CD4-positive, alpha-beta memory T cell (primary cell): ENCODE measurements at regions not wholly inside any gene's neighbourhood (a gene's known extent, or its start where the extent isn't known, plus 50 kb on each side); places are given as distances from the start of the nearest gene placed in this dataset.
"Not testable (repeated sequence)": the region's sequence is repeated elsewhere in the genome, so short reads cannot be mapped to it uniquely, and the experiment has no call there.

Experiments used
- CTCF ChIA-PET: fragments of 350-600 bp; sonication (Branson Sonifier 250); formaldehyde crosslinking; loops from one replicate; lab custom pipeline; 2021; ENCODE audit warnings: inconsistent platforms; ENCODE audit not compliant: partially characterized antibody; lab: Charles Lee
- POLR2A ChIA-PET: fragments of 350-600 bp; sonication (Branson Sonifier 250); formaldehyde crosslinking; loops from one replicate; lab custom pipeline; 2021; ENCODE audit not compliant: partially characterized antibody; lab: Charles Lee
- DNase-seq, 5 donors: peaks; one replicate each; pipeline versions ENCODE4 v3.0.0 to v3.0.0-alpha.2; 2020 to 2022; ENCODE audit warnings: mixed read lengths in 1 of 5
- H3K27ac ChIP-seq: one replicate; pipeline ENCODE4 v1.7.0; 2013; ENCODE audit warnings: low read depth, low read length
- H3K27me3 ChIP-seq: 2 replicates; pipeline ENCODE4 v1.7.0; 2013; ENCODE audit warnings: mild to moderate bottlenecking, low read length, moderate library complexity; ENCODE audit not compliant: insufficient read depth
- H3K36me3 ChIP-seq: 2 replicates; pipeline ENCODE4 v1.7.0; 2013; ENCODE audit warnings: mild to moderate bottlenecking, low read length, moderate library complexity; ENCODE audit not compliant: insufficient read depth
- H3K4me1 ChIP-seq: 2 replicates; pipeline ENCODE4 v1.7.0; 2013; ENCODE audit warnings: mild to moderate bottlenecking, low read length, moderate library complexity; ENCODE audit not compliant: insufficient read depth
- H3K4me3 ChIP-seq, 2 donors: one replicate each; pipeline ENCODE4 v1.7.0; 2013; ENCODE audit warnings: low read length in 2 of 2, mild to moderate bottlenecking in 1 of 2
- H3K9me3 ChIP-seq, 2 donors: one replicate each; pipeline ENCODE4 v1.7.0; 2013; ENCODE audit warnings: low read length in 2 of 2, control low read depth in 1 of 2; ENCODE audit not compliant: control insufficient read depth in 1 of 2
- H3K27ac Mint-ChIP-seq, 7 donors: one replicate each; pipeline ENCODE4 v1.8.0; 2020 to 2021; ENCODE audit warnings: mixed read lengths in 7 of 7, mild to moderate bottlenecking in 6 of 7, inconsistent platforms in 3 of 7, moderate library complexity in 3 of 7
- H3K27me3 Mint-ChIP-seq, 2 donors: one replicate each; pipeline ENCODE4 v1.8.0; 2020 to 2021; ENCODE audit warnings: mixed read lengths in 2 of 2
- H3K36me3 Mint-ChIP-seq, 2 donors: one replicate each; pipeline ENCODE4 v1.8.0; 2020 to 2021; ENCODE audit warnings: mixed read lengths in 2 of 2, inconsistent platforms in 1 of 2, mild to moderate bottlenecking in 1 of 2
- H3K4me1 Mint-ChIP-seq, 4 donors: one replicate each; pipeline ENCODE4 v1.8.0; 2020 to 2021; ENCODE audit warnings: mixed read lengths in 4 of 4, mild to moderate bottlenecking in 1 of 4
- H3K4me3 Mint-ChIP-seq, 8 donors: one replicate each; pipeline ENCODE4 v1.8.0; 2020 to 2021; ENCODE audit warnings: mixed read lengths in 8 of 8, mild to moderate bottlenecking in 7 of 8, moderate library complexity in 6 of 8, inconsistent platforms in 3 of 8
- H3K9me3 Mint-ChIP-seq, 8 donors: one replicate each; pipeline ENCODE4 v1.8.0; 2020 to 2021; ENCODE audit warnings: mixed read lengths in 8 of 8, mild to moderate bottlenecking in 5 of 8, inconsistent platforms in 3 of 8, moderate library complexity in 1 of 8
- intact Hi-C: fragments of 100-400 bp; cut with micrococcal nuclease; formaldehyde crosslinking; loops from one replicate; pipeline ENCODE4 v1.15.1; 2023

DNA sequence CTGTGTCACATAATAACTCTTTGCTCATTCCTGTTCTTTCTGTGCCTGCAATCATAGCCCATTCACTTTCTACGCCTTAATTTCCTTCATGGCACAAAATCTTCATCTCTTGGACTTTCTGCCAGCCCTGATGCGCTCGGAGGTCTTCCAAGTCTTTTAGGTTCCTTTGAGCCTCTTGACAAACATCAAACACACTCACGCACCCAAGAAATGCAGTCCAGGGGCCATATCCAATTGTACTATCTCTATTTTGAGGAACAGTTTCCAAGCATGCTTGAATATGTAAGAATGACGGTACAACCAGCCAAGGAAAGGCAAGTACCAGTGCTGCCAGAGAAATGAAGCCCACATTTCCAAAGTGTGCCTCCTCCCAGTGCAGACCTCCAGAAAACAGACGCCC is 234.1 kb downstream of the MEX3B start:
- Histone ChIP-seq H3K4me1 (no peaks in the 10 kb centered on the region), H3K27me3 (no peaks in the 10 kb centered on the region), H3K36me3 (no peaks in the 10 kb centered on the region), H3K9me3 (no peaks in the 10 kb centered on the region), H3K27ac (no peak overlapping the region), H3K4me3 (no peak overlapping the region)
- no peak overlapping the region for H3K27ac Mint-ChIP-seq
- H3K4me1 Mint-ChIP-seq = no peaks in the 10 kb centered on the region
- peaks cover 2 to 4% of the 10 kb centered on the region in 2 donors for H3K27me3 Mint-ChIP-seq
- intact Hi-C loops = no loop called here
- POLR2A ChIA-PET = no interaction called here
- no peaks in the 10 kb centered on the region for H3K9me3 Mint-ChIP-seq
- H3K4me3 Mint-ChIP-seq = no peak overlapping the region
- no peaks in the 10 kb centered on the region for H3K36me3 Mint-ChIP-seq
- CTCF ChIA-PET = no interaction called here
- DNase-seq = no peak

DNA sequence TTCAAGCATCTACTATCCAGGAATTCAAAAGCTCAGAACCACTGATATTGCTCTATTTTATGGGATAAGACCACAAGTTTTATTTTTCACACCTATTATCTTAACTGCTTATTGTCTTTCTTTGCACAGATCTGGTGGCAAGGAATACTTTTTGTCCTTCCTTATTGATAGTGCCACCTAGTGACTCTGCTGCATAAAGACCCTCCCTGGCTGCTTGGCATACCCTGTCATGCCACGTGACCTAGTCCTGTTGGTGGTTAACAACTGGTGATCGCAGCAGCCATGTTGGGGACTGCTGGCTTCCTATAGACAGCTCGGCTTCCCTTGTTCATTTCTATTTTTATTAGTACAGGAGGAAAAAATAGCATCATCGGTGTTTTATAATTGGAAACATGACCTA is 236.3 kb downstream of the MEX3B start:
- no peaks in the 10 kb centered on the region for H3K4me1 Mint-ChIP-seq
- no peak overlapping the region for H3K27ac Mint-ChIP-seq
- intact Hi-C loops = no loop called here
- peaks cover 0 to 4% (median 0%) of the 10 kb centered on the region in 8 donors for H3K9me3 Mint-ChIP-seq
- H3K27me3 Mint-ChIP-seq = peaks cover 0 to 4% of the 10 kb centered on the region in 2 donors
- no peaks in the 10 kb centered on the region for H3K36me3 ChIP-seq
- H3K27ac ChIP-seq = no peak overlapping the region
- DNase-seq = no peak
- no peaks in the 10 kb centered on the region for H3K27me3 ChIP-seq
- no peaks in the 10 kb centered on the region for H3K36me3 Mint-ChIP-seq
- ChIA-PET POLR2A (no interaction called here), CTCF (no interaction called here)
- no peak overlapping the region for H3K4me3 ChIP-seq
- no peaks in the 10 kb centered on the region for H3K4me1 ChIP-seq
- H3K4me3 Mint-ChIP-seq = no peak overlapping the region
- H3K9me3 ChIP-seq = no peaks in the 10 kb centered on the region

DNA sequence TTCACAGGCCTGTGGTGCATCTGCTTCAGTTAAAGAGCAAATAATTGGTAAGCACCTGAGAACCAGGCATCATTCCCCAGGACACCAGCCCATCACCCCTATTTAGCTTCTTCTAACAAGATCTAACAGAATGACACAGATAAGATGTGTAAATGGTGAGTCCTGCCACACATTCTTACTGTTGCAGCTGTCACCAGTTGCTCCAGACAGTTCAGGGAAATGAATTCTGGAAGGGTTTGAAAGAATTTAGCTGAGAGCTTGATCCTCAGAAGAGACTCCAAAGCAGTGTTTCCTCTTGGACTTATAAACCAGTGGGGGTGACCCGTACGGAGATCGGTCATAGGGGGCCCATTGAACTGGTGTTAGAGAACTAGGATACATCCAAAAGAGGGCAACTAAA is 238.0 kb downstream of the MEX3B start:
- H3K4me1 ChIP-seq = no peaks in the 10 kb centered on the region
- H3K27ac ChIP-seq = no peak overlapping the region
- H3K9me3 ChIP-seq = no peaks in the 10 kb centered on the region
- H3K27ac Mint-ChIP-seq = no peak overlapping the region
- ChIA-PET CTCF (no interaction called here), POLR2A (no interaction called here)
- H3K4me3 Mint-ChIP-seq = no peak overlapping the region
- H3K36me3 ChIP-seq = no peaks in the 10 kb centered on the region
- no peaks in the 10 kb centered on the region for H3K4me1 Mint-ChIP-seq
- no peak overlapping the region for H3K4me3 ChIP-seq
- DNase-seq = no peak
- peaks cover 0 to 4% (median 0%) of the 10 kb centered on the region in 8 donors for H3K9me3 Mint-ChIP-seq
- no peaks in the 10 kb centered on the region for H3K36me3 Mint-ChIP-seq
- intact Hi-C loops = no loop called here
- peaks cover 0 to 2% of the 10 kb centered on the region in 2 donors for H3K27me3 Mint-ChIP-seq
- no peaks in the 10 kb centered on the region for H3K27me3 ChIP-seq

DNA sequence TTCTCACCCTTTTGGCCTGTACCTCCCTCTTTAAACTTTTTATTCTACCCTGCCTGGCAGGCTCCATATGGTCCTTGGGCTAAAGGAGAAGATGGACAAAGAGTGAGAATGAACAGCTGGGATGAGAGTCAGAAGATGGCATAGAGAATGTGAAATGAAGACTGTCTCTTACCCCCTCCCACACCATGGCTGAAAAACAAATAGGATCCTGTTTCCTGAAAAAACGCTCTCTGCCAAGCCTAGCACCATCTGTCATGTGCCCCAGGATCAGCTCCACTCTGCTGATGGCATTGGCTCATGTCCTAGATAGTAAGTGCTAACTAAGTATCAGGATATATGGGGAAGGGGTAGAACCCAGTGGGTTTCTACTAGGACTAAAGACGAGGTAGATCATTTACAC is 238.6 kb downstream of the MEX3B start:
- ChIA-PET POLR2A (no interaction called here), CTCF (no interaction called here)
- Histone ChIP-seq H3K27me3 (no peaks in the 10 kb centered on the region), H3K4me3 (no peak overlapping the region), H3K36me3 (no peaks in the 10 kb centered on the region), H3K4me1 (no peaks in the 10 kb centered on the region), H3K9me3 (no peaks in the 10 kb centered on the region), H3K27ac (no peak overlapping the region)
- Mint-ChIP-seq H3K27me3 (peaks cover 0 to 2% of the 10 kb centered on the region in 2 donors), H3K27ac (no peak overlapping the region), H3K4me1 (no peaks in the 10 kb centered on the region), H3K4me3 (no peak overlapping the region), H3K9me3 (peaks cover 0 to 4% (median 0%) of the 10 kb centered on the region in 8 donors), H3K36me3 (no peaks in the 10 kb centered on the region)
- intact Hi-C loops = no loop called here
- no peak for DNase-seq

DNA sequence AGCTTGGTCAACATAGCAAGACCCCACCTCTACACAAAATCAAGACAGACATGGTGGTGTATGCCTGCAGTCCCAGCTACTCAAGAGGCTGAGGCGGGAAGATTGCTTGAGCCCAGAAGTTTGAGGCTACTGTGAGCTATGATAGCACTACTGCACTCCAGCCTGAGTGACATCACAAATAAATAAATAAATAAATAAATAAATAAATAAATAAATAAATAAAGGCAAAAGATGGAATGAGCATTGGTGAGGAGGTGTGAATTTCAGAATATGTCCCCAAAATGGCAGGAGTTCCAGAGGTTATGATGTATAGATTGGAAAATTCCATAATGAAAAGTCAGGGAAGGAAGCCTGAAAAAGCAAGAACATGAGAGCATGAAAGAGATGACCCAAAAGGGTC is 249.9 kb downstream of the MEX3B start:
- H3K4me3 ChIP-seq = no peak overlapping the region
- Mint-ChIP-seq H3K27ac (no peak overlapping the region), H3K36me3 (no peaks in the 10 kb centered on the region), H3K4me3 (no peak overlapping the region), H3K27me3 (peaks cover 0 to 3% of the 10 kb centered on the region in 2 donors), H3K4me1 (no peaks in the 10 kb centered on the region), H3K9me3 (peaks cover 0 to 3% (median 0%) of the 10 kb centered on the region in 8 donors)
- H3K27ac ChIP-seq = no peak overlapping the region
- CTCF ChIA-PET = no interaction called here
- POLR2A ChIA-PET = no interaction called here
- no peaks in the 10 kb centered on the region for H3K9me3 ChIP-seq
- no peak for DNase-seq
- no peaks in the 10 kb centered on the region for H3K4me1 ChIP-seq
- no peaks in the 10 kb centered on the region for H3K36me3 ChIP-seq
- H3K27me3 ChIP-seq = no peaks in the 10 kb centered on the region
- intact Hi-C loops = no loop called here

DNA sequence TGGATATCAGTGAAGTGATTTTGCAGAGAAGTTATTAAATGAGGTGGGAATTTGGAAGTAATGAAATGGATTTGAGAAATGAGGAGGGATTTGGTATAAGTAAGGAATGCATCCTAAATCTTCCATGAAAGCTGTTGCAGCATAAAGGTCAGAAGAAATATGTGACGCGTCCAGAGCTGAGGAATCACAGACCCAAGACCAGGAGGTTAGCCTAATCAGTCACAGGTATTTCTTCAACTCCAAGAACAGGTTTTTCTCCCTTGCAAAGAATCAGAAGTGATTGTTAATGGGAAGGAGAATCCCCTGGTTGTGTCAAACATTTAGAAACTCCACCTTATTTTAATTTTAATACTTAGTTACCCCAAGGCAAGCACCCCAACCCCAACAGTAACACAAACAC is 253.2 kb downstream of the MEX3B start:
- Mint-ChIP-seq H3K9me3 (peaks cover 0 to 5% (median 0%) of the 10 kb centered on the region in 8 donors), H3K27ac (no peak overlapping the region), H3K36me3 (no peaks in the 10 kb centered on the region), H3K27me3 (peaks cover 0 to 4% of the 10 kb centered on the region in 2 donors), H3K4me1 (no peaks in the 10 kb centered on the region), H3K4me3 (no peak overlapping the region)
- H3K36me3 ChIP-seq = no peaks in the 10 kb centered on the region
- no peak overlapping the region for H3K27ac ChIP-seq
- no peaks in the 10 kb centered on the region for H3K9me3 ChIP-seq
- ChIA-PET POLR2A (no interaction called here), CTCF (no interaction called here)
- intact Hi-C loops = no loop called here
- no peaks in the 10 kb centered on the region for H3K27me3 ChIP-seq
- H3K4me3 ChIP-seq = no peak overlapping the region
- no peak for DNase-seq
- no peaks in the 10 kb centered on the region for H3K4me1 ChIP-seq

DNA sequence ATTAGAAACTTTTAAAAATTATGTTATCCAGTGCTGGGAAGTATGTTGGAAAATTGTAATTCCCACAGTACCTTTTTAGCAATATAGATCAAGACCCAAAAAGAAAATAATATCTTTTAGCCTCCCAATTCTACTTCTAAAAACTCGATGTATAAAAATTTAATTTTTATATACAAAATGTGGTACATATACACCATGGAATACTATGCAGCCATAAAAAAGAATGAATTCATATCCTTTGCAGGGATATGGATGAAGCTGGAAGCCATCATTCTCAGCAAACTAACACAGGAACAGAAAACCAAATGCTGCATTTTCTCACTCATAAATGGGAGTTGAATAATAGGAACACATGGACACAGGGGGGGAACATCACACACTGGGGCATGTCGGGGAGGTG is 254.5 kb downstream of the MEX3B start:
- H3K4me1 Mint-ChIP-seq, H3K4me3 ChIP-seq, DNase-seq, intact Hi-C loops, H3K27ac Mint-ChIP-seq, H3K36me3 ChIP-seq, POLR2A ChIA-PET, H3K4me3 Mint-ChIP-seq, H3K4me1 ChIP-seq, H3K9me3 Mint-ChIP-seq, CTCF ChIA-PET, H3K36me3 Mint-ChIP-seq, H3K9me3 ChIP-seq, H3K27ac ChIP-seq, H3K27me3 ChIP-seq, H3K27me3 Mint-ChIP-seq: not testable (repeated sequence)

DNA sequence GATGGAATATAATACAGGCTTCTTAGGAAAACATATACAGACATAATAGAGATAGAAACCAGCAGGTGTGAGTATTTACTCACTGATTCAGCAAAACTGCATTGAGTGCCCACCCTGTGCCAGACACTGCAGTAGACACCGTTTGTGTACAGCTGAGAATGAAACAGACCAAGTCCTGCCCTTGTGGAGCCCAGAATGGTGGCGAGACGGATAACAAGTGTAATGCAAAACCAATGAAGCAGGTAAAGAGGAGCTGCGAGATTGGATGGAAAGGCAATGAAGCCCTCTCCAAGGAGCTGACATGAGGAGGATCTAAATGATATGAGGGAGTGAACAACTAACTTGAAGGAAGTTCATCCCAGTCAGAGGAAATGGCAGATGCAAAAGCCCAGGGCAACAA is 256.4 kb downstream of the MEX3B start:
- Histone ChIP-seq H3K27me3 (no peaks in the 10 kb centered on the region), H3K9me3 (no peaks in the 10 kb centered on the region), H3K36me3 (no peaks in the 10 kb centered on the region), H3K27ac (no peak overlapping the region), H3K4me3 (no peak overlapping the region), H3K4me1 (no peaks in the 10 kb centered on the region)
- peaks cover 0 to 7% (median 0%) of the 10 kb centered on the region in 8 donors for H3K9me3 Mint-ChIP-seq
- ChIA-PET POLR2A (no interaction called here), CTCF (no interaction called here)
- no peaks in the 10 kb centered on the region for H3K4me1 Mint-ChIP-seq
- H3K36me3 Mint-ChIP-seq = no peaks in the 10 kb centered on the region
- DNase-seq = no peak
- no peak overlapping the region for H3K4me3 Mint-ChIP-seq
- peaks cover 6 to 21% of the 10 kb centered on the region in 2 donors for H3K27me3 Mint-ChIP-seq
- intact Hi-C loops = no loop called here
- H3K27ac Mint-ChIP-seq = peak overlapping the region in 1 of 7 donors; percentile 50
